ENCODE measurements at regions not wholly inside any gene's neighbourhood (a gene's known extent, or its start where the extent isn't known, plus 50 kb on each side); places are given as distances from the start of the nearest gene placed in this dataset.

- no peak for DNase-seq (ENCODE audit: low spot score)
Observed at GRCh38 chr2:106708209-106708608, 177.8 kb downstream of the ST6GAL2 start.

GRCh38 chr2:106709229-106709628 lies 176.7 kb downstream of the ST6GAL2 start:
- DNase-seq (ENCODE audit: low spot score) = no peak

DNA sequence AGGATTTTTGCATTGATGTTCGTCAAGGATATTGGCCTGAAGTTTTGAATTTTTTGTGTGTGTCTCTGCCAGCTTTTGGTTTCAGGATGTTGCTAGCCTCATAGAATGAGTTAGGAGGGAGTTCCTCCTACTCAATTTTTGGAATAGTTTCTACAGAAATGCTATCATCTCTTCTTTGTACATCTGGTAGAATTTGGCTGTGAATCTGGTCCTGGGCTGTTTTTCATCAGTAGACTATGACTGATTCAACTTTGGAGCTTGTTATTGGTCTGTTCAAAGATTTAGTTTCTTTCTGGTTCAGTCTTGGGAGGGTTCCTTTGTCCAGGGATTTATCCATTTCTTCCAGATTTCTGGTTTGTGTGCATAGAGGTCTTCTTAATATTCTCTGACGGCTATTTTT lies 166.7 kb downstream of the ST6GAL2 start:
- DNase-seq (ENCODE audit: low spot score) = no peak

DNA sequence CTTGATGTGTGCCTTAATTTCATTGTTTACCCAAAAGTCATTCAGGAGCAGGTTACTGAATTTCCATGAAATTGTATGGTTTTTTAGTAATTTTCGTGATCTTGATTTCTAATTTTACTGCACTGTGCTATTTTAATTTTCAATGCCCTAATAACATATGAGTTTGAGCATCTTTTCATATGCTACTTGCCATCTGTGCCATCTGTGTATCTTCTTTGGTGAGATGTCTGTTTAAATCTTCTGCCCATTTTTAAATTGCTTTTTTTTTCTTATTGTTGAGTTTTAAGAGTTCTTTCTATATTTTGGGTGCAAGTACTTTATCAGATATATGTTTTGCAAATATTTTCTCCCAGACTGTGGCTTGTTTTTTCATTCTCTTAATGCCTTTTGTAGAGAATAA lies 165.9 kb downstream of the ST6GAL2 start:
- DNase-seq (ENCODE audit: low spot score) = no peak

- no peak for DNase-seq (ENCODE audit: low spot score)
Observed at GRCh38 chr2:106724301-106724794, 161.6 kb downstream of the ST6GAL2 start.

DNA sequence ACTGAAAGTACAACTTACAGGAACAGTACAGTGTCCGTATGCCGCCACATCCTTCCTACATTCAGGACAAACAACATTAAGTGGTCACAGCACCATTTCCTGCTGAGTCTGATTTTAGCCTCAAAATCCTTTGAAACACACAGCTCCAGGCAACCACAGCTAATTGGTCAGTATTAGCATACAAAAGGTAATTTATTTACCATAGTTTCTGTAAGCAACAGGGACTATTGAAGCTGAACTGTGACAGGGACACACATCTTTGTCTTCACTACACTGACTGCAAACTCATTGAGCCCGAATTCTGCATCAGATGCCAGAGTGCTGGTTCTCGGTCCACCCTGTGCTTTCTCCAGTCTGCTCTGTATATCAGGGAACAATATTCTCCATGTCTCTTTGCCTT lies 151.8 kb downstream of the ST6GAL2 start:
- no peak for DNase-seq (ENCODE audit: low spot score)

- no peak for DNase-seq (ENCODE audit: low spot score)
Observed at GRCh38 chr2:106735807-106736206, 150.2 kb downstream of the ST6GAL2 start.

DNA sequence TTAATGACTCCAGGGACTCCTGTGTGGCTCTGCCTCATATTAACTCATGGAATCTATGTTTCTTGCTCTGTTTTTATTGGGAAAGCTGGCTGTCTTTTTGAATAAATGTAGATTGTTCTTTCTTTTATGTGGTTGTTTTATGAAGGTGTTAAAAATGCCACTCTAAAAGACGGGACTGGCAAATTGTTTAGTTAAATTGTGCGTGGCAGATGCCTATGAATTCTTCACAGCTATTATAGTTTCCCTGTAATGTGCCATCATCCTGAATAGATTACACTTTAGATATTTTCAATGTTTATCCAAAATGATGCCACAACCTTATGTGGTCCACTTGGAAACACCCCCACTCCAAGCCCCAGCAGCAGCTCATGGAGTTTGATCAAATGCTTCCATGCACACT lies 149.7 kb downstream of the ST6GAL2 start:
- no peak for DNase-seq (ENCODE audit: low spot score)

DNA sequence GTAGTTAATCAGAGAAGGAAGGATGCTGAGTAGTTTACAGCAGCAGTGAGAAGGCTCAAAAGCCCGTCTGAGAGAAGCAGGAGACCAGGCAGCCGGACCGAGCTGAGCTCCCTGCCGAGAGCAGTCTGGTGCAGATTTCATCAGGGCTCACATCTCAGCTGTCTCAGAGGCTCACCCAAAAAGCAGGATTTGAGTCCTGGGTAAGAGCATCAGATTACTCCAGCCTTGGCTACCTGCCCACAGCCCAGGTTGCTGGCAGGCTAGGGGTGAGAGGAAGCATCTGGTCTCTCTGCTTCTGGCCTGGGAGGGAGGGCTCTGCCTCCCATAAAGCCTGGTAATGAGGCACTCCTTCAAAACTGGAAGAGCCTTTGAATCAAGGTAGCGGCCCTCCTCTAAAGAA lies 140.5 kb downstream of the ST6GAL2 start:
- peak; percentile 34 for DNase-seq (ENCODE audit: low spot score)

GRCh38 chr2:106749823-106750222 lies 136.1 kb downstream of the ST6GAL2 start:
- no peak for DNase-seq (ENCODE audit: low spot score)

Data from SK-N-DZ (cell line).